GM12891 (cell line): ENCODE measurements at regions not wholly inside any gene's neighbourhood (a gene's known extent, or its start where the extent isn't known, plus 50 kb on each side); places are given as distances from the start of the nearest gene placed in this dataset.

Experiments
- POLR2A ChIP-seq: IDR thresholded peaks from 2 replicates; pipeline ENCODE4 v1.6.1; 2011; ENCODE audit warnings: low read depth, low read length, control low read depth
- POLR2AphosphoS5 ChIP-seq: IDR thresholded peaks from 2 replicates; pipeline ENCODE4 v1.6.1; 2011; ENCODE audit warnings: low read depth, low read length, control low read depth
- POU2F2 ChIP-seq: IDR thresholded peaks from 2 replicates; pipeline ENCODE4 v1.6.1; 2011; ENCODE audit warnings: low read depth, mild to moderate bottlenecking, control low read depth, low read length, moderate library complexity
- TAF1 ChIP-seq: IDR thresholded peaks from 2 replicates; pipeline ENCODE4 v1.6.1; 2011; ENCODE audit warnings: low read depth, low read length, control low read depth

- no peak for TF ChIP-seq POLR2AphosphoS5
- TF ChIP-seq POLR2A = no peak
- no peak for TF ChIP-seq TAF1
- no peak for TF ChIP-seq POU2F2
These were observed 120.9 kb downstream of the HLX start for GRCh38 chr1:220999872-221000863.
